ENCODE measurements at regions not wholly inside any gene's neighbourhood (a gene's known extent, or its start where the extent isn't known, plus 50 kb on each side); places are given as distances from the start of the nearest gene placed in this dataset.

- no peaks in the 10 kb centered on the region for H4K20me1 ChIP-seq (ENCODE audit: insufficient read depth, low read length)
- no peaks in the 10 kb centered on the region for H3K36me3 ChIP-seq (ENCODE audit: insufficient read depth, low read length)
- H3K27ac ChIP-seq (ENCODE audit: low read depth, low read length): no peak overlapping the region
- H3K9me3 ChIP-seq (ENCODE audit: low read depth, low read length): no peaks in the 10 kb centered on the region
- TF ChIP-seq, protein P1, sequence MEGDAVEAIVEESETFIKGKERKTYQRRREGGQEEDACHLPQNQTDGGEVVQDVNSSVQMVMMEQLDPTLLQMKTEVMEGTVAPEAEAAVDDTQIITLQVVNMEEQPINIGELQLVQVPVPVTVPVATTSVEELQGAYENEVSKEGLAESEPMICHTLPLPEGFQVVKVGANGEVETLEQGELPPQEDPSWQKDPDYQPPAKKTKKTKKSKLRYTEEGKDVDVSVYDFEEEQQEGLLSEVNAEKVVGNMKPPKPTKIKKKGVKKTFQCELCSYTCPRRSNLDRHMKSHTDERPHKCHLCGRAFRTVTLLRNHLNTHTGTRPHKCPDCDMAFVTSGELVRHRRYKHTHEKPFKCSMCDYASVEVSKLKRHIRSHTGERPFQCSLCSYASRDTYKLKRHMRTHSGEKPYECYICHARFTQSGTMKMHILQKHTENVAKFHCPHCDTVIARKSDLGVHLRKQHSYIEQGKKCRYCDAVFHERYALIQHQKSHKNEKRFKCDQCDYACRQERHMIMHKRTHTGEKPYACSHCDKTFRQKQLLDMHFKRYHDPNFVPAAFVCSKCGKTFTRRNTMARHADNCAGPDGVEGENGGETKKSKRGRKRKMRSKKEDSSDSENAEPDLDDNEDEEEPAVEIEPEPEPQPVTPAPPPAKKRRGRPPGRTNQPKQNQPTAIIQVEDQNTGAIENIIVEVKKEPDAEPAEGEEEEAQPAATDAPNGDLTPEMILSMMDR (IDR thresholded peaks at IDR 0.05; ENCODE audit: extremely low read depth, low read depth, low read length): no peak
- no peak overlapping the region for H2AFZ ChIP-seq (ENCODE audit: low read length)
- no peak overlapping the region for H3K4me3 ChIP-seq (ENCODE audit: insufficient read depth, low read length)
- no peaks in the 10 kb centered on the region for H3K79me2 ChIP-seq (ENCODE audit: insufficient read depth, low read length)
- H3K27me3 ChIP-seq (ENCODE audit: insufficient read depth, low read length): no peaks in the 10 kb centered on the region
- H3K4me2 ChIP-seq (ENCODE audit: insufficient read depth, low read length): no peak overlapping the region
- DNase-seq (ENCODE audit: insufficient read length, low spot score, missing footprints): no peak
- no peaks in the 10 kb centered on the region for H3K4me1 ChIP-seq (ENCODE audit: insufficient read depth, low read length)
These were observed 304.6 kb upstream of the UBE2E2 start for GRCh38 chr3:22898558-22898957.

DNA sequence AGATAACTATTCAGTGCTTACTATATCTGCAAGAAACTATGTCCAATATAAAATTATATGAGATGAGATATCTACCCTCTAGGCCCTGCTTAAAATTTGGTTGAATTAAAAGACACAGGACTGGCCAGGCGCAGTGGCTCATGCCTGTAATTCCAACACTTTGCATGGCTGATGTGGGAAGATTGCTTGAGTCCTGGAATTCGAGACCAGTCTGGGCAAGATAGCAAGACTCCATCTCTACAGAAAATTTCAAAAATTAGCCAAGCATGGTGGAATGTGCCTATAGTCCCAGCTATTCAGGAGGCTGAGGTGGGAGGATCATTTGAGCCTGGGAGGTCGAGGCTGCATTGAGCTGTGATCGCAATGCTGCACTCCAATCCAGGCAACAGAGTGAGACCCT, 303.7 kb upstream of the UBE2E2 start:
- Histone ChIP-seq H3K79me2 (ENCODE audit: insufficient read depth, low read length) (no peaks in the 10 kb centered on the region), H3K4me1 (ENCODE audit: insufficient read depth, low read length) (no peaks in the 10 kb centered on the region), H3K36me3 (ENCODE audit: insufficient read depth, low read length) (no peaks in the 10 kb centered on the region), H3K27ac (ENCODE audit: low read depth, low read length) (no peak overlapping the region), H3K4me2 (ENCODE audit: insufficient read depth, low read length) (no peak overlapping the region), H2AFZ (ENCODE audit: low read length) (no peak overlapping the region), H4K20me1 (ENCODE audit: insufficient read depth, low read length) (no peaks in the 10 kb centered on the region), H3K9me3 (ENCODE audit: low read depth, low read length) (no peaks in the 10 kb centered on the region), H3K27me3 (ENCODE audit: insufficient read depth, low read length) (no peaks in the 10 kb centered on the region), H3K4me3 (ENCODE audit: insufficient read depth, low read length) (no peak overlapping the region)
- DNase-seq (ENCODE audit: insufficient read length, low spot score, missing footprints): no peak
- TF ChIP-seq, protein P1 (IDR thresholded peaks at IDR 0.05; ENCODE audit: extremely low read depth, low read depth, low read length): no peak

DNA sequence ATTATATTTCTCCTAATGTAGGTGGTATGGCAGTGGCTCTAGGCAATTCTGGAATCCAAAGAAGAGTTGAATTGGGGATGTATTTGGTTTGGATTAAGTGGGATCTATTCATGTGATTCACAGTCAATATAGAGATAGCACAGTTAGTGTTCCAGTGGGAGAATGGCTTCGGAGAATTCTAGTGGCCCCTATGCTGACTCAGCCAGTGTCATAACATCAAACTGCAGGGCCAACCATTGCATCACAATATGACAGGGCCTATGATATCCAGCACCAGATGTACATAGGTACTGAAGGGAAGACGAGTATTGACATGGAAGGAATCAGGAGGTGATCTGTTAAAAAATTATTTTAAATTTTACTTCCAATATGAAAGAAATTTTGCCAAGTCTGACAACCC, 302.8 kb upstream of the UBE2E2 start:
- H3K4me3 ChIP-seq (ENCODE audit: insufficient read depth, low read length): no peak overlapping the region

GRCh38 chr3:22901684-22902083, 301.4 kb upstream of the UBE2E2 start:
- Histone ChIP-seq H3K27me3 (ENCODE audit: insufficient read depth, low read length) (no peaks in the 10 kb centered on the region), H3K4me3 (ENCODE audit: insufficient read depth, low read length) (no peak overlapping the region), H3K9me3 (ENCODE audit: low read depth, low read length) (no peaks in the 10 kb centered on the region), H3K4me2 (ENCODE audit: insufficient read depth, low read length) (no peak overlapping the region), H4K20me1 (ENCODE audit: insufficient read depth, low read length) (no peaks in the 10 kb centered on the region), H3K79me2 (ENCODE audit: insufficient read depth, low read length) (no peaks in the 10 kb centered on the region), H3K36me3 (ENCODE audit: insufficient read depth, low read length) (no peaks in the 10 kb centered on the region), H3K27ac (ENCODE audit: low read depth, low read length) (no peak overlapping the region), H2AFZ (ENCODE audit: low read length) (no peak overlapping the region), H3K4me1 (ENCODE audit: insufficient read depth, low read length) (no peaks in the 10 kb centered on the region)
- no peak for DNase-seq (ENCODE audit: insufficient read length, low spot score, missing footprints)
- TF ChIP-seq, protein P1 (IDR thresholded peaks at IDR 0.05; ENCODE audit: extremely low read depth, low read depth, low read length): no peak

More for the DNA sequence above, 302.8 kb upstream of the UBE2E2 start:
- H3K4me2 ChIP-seq (ENCODE audit: insufficient read depth, low read length): no peak overlapping the region
- H3K27ac ChIP-seq (ENCODE audit: low read depth, low read length): no peak overlapping the region
- no peaks in the 10 kb centered on the region for H4K20me1 ChIP-seq (ENCODE audit: insufficient read depth, low read length)
- no peaks in the 10 kb centered on the region for H3K9me3 ChIP-seq (ENCODE audit: low read depth, low read length)
- TF ChIP-seq, protein P1 (IDR thresholded peaks at IDR 0.05; ENCODE audit: extremely low read depth, low read depth, low read length): no peak
- DNase-seq (ENCODE audit: insufficient read length, low spot score, missing footprints): no peak
- no peak overlapping the region for H2AFZ ChIP-seq (ENCODE audit: low read length)
- no peaks in the 10 kb centered on the region for H3K79me2 ChIP-seq (ENCODE audit: insufficient read depth, low read length)
- H3K36me3 ChIP-seq (ENCODE audit: insufficient read depth, low read length): no peaks in the 10 kb centered on the region
- H3K4me1 ChIP-seq (ENCODE audit: insufficient read depth, low read length): no peaks in the 10 kb centered on the region
- no peaks in the 10 kb centered on the region for H3K27me3 ChIP-seq (ENCODE audit: insufficient read depth, low read length)
